Keratinocyte (primary cell): ENCODE measurements at regions not wholly inside any gene's neighbourhood (a gene's known extent, or its start where the extent isn't known, plus 50 kb on each side); places are given as distances from the start of the nearest gene placed in this dataset.

Experiments used
- DNase-seq: peaks from one replicate; pipeline ENCODE4 v3.0.0-alpha.2; 2011; ENCODE audit warnings: low read depth, missing footprints, low spot score
- FAIRE-seq: peaks from 2 replicates; lab custom pipeline; 2011; peaks lifted over from hg19 to GRCh38; lab: Jason Lieb, UNC
- H2AFZ ChIP-seq: 2 replicates; pipeline ENCODE4 v1.6.0; 2012; ENCODE audit warnings: low read length, control low read depth, inconsistent platforms; ENCODE audit not compliant: control insufficient read depth
- H3K27ac ChIP-seq: 2 replicates; pipeline ENCODE4 v1.5.1; 2011; ENCODE audit warnings: low read length; ENCODE audit not compliant: control insufficient read depth, insufficient read depth
- H3K27me3 ChIP-seq: 3 replicates; pipeline ENCODE4 v1.6.0; 2011; ENCODE audit warnings: low read length; ENCODE audit not compliant: control insufficient read depth, insufficient read depth; ENCODE audit errors: extremely low read depth
- H3K36me3 ChIP-seq, 2 experiments: 2 replicates in 1 of 2; 3 replicates in 1 of 2; pipeline ENCODE4 v1.5.1; 2011; ENCODE audit warnings: low read length in 2 of 2, mild to moderate bottlenecking in 1 of 2; ENCODE audit not compliant: control insufficient read depth in 2 of 2, insufficient read depth in 2 of 2; ENCODE audit errors: extremely low read depth in 1 of 2
- H3K4me1 ChIP-seq: 3 replicates; pipeline ENCODE4 v1.5.1; 2011; ENCODE audit warnings: low read length; ENCODE audit not compliant: control insufficient read depth, insufficient read depth; ENCODE audit errors: extremely low read depth
- H3K4me2 ChIP-seq: 3 replicates; pipeline ENCODE4 v1.6.0; 2011; ENCODE audit warnings: low read depth, low read length; ENCODE audit not compliant: control insufficient read depth, insufficient read depth; ENCODE audit errors: extremely low read depth
- H3K4me3 ChIP-seq, 3 experiments: fragments of 200-600 bp in 1 of 3; sonication (generic) in 1 of 3; 2 replicates in 2 of 3; 3 replicates in 1 of 3; pipeline ENCODE4 v1.5.1; 2011 to 2016; ENCODE audit warnings: low read length in 3 of 3, mild to moderate bottlenecking in 3 of 3, control low read depth in 2 of 3, inconsistent platforms in 1 of 3, low read depth in 1 of 3, mixed read lengths in 1 of 3, mixed run types in 1 of 3, moderate library complexity in 1 of 3; ENCODE audit not compliant: control insufficient read depth in 2 of 3, insufficient read depth in 2 of 3; ENCODE audit errors: extremely low read depth in 1 of 3
- H3K79me2 ChIP-seq: 2 replicates; pipeline ENCODE4 v1.6.0; 2012; ENCODE audit warnings: low read length; ENCODE audit not compliant: control insufficient read depth, insufficient read depth
- H3K9ac ChIP-seq: 3 replicates; pipeline ENCODE4 v1.6.0; 2011; ENCODE audit warnings: low read length; ENCODE audit not compliant: control insufficient read depth, insufficient read depth; ENCODE audit errors: extremely low read depth
- H3K9me1 ChIP-seq: 3 replicates; pipeline ENCODE4 v1.6.0; 2011; ENCODE audit warnings: low read length; ENCODE audit not compliant: control insufficient read depth, insufficient read depth; ENCODE audit errors: extremely low read depth
- H3K9me3 ChIP-seq: 2 replicates; pipeline ENCODE4 v1.5.1; 2012; ENCODE audit warnings: low read depth, low read length; ENCODE audit not compliant: control insufficient read depth
- H4K20me1 ChIP-seq: 3 replicates; pipeline ENCODE4 v1.6.0; 2011; ENCODE audit warnings: low read length; ENCODE audit not compliant: control insufficient read depth, insufficient read depth; ENCODE audit errors: extremely low read depth
- EZH2 ChIP-seq: IDR thresholded peaks from one replicate; pipeline ENCODE4 v1.6.1; 2012; ENCODE audit warnings: inconsistent platforms, mild to moderate bottlenecking, low read length, moderate library complexity
- dilution Hi-C: fragments of 300-500 bp; cut with MboI; formaldehyde crosslinking; loops from one replicate; pipeline ENCODE4 v1.7.0; 2020; ENCODE audit warnings: low sequenced_read_pairs; ENCODE audit not compliant: extremely low pct_ligation_motif_present
- TF ChIP-seq, protein P1 (sequence below), 3 experiments: IDR thresholded peaks in 1 of 3; conservative IDR thresholded peaks in 1 of 3; optimal IDR thresholded peaks in 1 of 3; 2 replicates in 2 of 3; 3 replicates in 1 of 3; pipeline versions ENCODE3 to v1.5.1; 2011; ENCODE audit warnings: low read length in 3 of 3, mild to moderate bottlenecking in 3 of 3, moderate library complexity in 2 of 3, control low read depth in 1 of 3, inconsistent platforms in 1 of 3; ENCODE audit not compliant: insufficient read depth in 2 of 3; ENCODE audit errors: extremely low read depth in 1 of 3

DNA sequence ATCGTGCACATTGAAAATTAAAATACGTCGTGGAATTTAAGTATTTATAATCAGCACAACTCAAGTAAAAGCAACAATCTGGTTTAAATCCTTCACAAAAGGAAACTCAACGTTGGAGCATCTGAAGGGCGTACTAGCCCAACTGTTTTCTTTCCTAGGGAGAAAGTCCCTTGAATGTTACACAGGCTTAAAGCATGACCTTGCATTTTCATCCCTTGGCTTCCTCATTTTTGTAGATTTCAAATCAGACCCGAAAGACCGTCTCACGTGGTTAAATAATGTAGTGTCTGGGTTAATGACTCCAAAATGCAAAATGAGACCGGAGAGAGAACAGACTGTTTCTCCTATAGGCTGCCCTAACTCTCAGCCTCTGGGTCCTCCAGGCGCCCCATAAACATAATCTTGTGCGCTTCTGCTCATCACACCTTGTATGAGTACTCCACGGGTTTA is 249.2 kb upstream of the RREB1 start:
- Histone ChIP-seq H3K4me1 (peaks cover 18% of the 10 kb centered on the region), H3K79me2 (no peaks in the 10 kb centered on the region), H3K27me3 (no peaks in the 10 kb centered on the region), H3K4me3 (no peak overlapping the region), H3K27ac (no peak overlapping the region), H3K4me2 (no peak overlapping the region), H4K20me1 (no peaks in the 10 kb centered on the region), H3K36me3 (no peaks in the 10 kb centered on the region), H3K9me3 (no peaks in the 10 kb centered on the region), H3K9me1 (no peaks in the 10 kb centered on the region), H3K9ac (no peak overlapping the region), H2AFZ (no peak overlapping the region)
- dilution Hi-C loops, result no loop called here
- TF ChIP-seq, protein P1, sequence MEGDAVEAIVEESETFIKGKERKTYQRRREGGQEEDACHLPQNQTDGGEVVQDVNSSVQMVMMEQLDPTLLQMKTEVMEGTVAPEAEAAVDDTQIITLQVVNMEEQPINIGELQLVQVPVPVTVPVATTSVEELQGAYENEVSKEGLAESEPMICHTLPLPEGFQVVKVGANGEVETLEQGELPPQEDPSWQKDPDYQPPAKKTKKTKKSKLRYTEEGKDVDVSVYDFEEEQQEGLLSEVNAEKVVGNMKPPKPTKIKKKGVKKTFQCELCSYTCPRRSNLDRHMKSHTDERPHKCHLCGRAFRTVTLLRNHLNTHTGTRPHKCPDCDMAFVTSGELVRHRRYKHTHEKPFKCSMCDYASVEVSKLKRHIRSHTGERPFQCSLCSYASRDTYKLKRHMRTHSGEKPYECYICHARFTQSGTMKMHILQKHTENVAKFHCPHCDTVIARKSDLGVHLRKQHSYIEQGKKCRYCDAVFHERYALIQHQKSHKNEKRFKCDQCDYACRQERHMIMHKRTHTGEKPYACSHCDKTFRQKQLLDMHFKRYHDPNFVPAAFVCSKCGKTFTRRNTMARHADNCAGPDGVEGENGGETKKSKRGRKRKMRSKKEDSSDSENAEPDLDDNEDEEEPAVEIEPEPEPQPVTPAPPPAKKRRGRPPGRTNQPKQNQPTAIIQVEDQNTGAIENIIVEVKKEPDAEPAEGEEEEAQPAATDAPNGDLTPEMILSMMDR (optimal IDR thresholded peaks at IDR 0.05 in 1 of 3, IDR thresholded peaks at IDR 0.05 in 1 of 3, conservative IDR thresholded peaks at IDR 0.05 in 1 of 3; ENCODE audit: extremely low read depth in 1 of 3, insufficient read depth in 2 of 3, low read length in 3 of 3), result no peak
- FAIRE-seq (no peak), DNase-seq (no peak)

DNA sequence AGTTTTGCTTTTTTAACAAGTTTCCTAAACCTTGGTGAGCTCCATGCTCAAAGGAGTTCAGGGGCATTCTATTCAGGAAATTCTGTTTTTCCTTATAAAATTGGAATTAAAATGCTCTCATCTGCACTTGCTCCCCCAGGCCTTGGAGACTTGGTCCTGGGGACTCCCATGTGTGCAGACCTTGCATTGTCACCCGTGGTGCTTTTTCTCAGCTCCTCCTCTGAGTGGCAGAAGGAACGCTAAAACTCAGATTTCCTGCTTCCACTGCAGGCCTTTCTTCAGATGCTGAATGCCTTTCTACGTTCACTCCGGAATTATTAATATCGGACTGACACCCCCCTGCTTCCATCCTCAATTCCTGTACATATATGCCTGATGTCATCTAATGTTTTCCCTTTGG is 248.7 kb upstream of the RREB1 start:
- dilution Hi-C loops, result no loop called here
- no peak overlapping the region for H3K9ac ChIP-seq

More for the DNA sequence above, 248.7 kb upstream of the RREB1 start:
- H4K20me1 ChIP-seq, result no peaks in the 10 kb centered on the region
- DNase-seq (no peak), FAIRE-seq (no peak)
- TF ChIP-seq EZH2, result no peak
- TF ChIP-seq, protein P1 (optimal IDR thresholded peaks at IDR 0.05 in 1 of 3, IDR thresholded peaks at IDR 0.05 in 1 of 3, conservative IDR thresholded peaks at IDR 0.05 in 1 of 3; ENCODE audit: extremely low read depth in 1 of 3, insufficient read depth in 2 of 3, low read length in 3 of 3), result no peak
- no peak overlapping the region for H3K4me3 ChIP-seq
- no peaks in the 10 kb centered on the region for H3K79me2 ChIP-seq
- no peaks in the 10 kb centered on the region for H3K9me1 ChIP-seq
- no peak overlapping the region for H3K4me2 ChIP-seq
- no peaks in the 10 kb centered on the region for H3K36me3 ChIP-seq
- H3K27me3 ChIP-seq, result no peaks in the 10 kb centered on the region
- H3K9me3 ChIP-seq, result no peaks in the 10 kb centered on the region
- peaks cover 18% of the 10 kb centered on the region for H3K4me1 ChIP-seq
- no peak overlapping the region for H2AFZ ChIP-seq
- H3K27ac ChIP-seq, result no peak overlapping the region
